PC-3 (cell line): ENCODE measurements at regions not wholly inside any gene's neighbourhood (a gene's known extent, or its start where the extent isn't known, plus 50 kb on each side); places are given as distances from the start of the nearest gene placed in this dataset.

Experiments
- ATAC-seq: fragments of 200-7000 bp; cut with Tn5 transposase; 2 replicates; pipeline ENCODE4 v1.9.1; 2020; ENCODE audit warnings: mild to moderate bottlenecking, moderate library complexity
- BruUV-seq: library from RNA; stranded (reverse); fragments of 400-500 nt; replicated peaks from 2 replicates; lab custom pipeline; 2021; lab: Mats Ljungman, UMichigan
- CTCF ChIA-PET: fragments of 300-600 bp; sonication (Branson Sonifier 250); formaldehyde crosslinking; loops from one replicate; lab custom pipeline; 2022; ENCODE audit warnings: antibody characterized with exemption; lab: Charles Lee
- POLR2A ChIA-PET: fragments of 300-600 bp; sonication (Branson Sonifier 250); formaldehyde crosslinking; loops from one replicate; lab custom pipeline; 2022; ENCODE audit warnings: antibody characterized with exemption; ENCODE audit not compliant: unreplicated experiment; lab: Charles Lee
- DNase-seq: peaks from one replicate; pipeline ENCODE4 v3.0.0-alpha.2; 2015
- H2AFZ ChIP-seq: fragments of 300-600 bp; sonication (generic); 2 replicates; pipeline ENCODE4 v1.6.0; 2016; ENCODE audit warnings: antibody characterized with exemption, low read length
- H3F3A ChIP-seq: fragments of 300-600 bp; sonication (generic); one replicate; pipeline ENCODE4 v1.6.0; 2017; ENCODE audit warnings: antibody characterized with exemption, low read length, control low read depth, mild to moderate bottlenecking; ENCODE audit not compliant: unreplicated experiment
- H3K27ac ChIP-seq: fragments of 300-600 bp; sonication (generic); 2 replicates; pipeline ENCODE4 v1.5.1; 2016; ENCODE audit warnings: mild to moderate bottlenecking, low read length
- H3K27me3 ChIP-seq: fragments of 300-600 bp; sonication (generic); 2 replicates; pipeline ENCODE4 v1.6.1; 2016; ENCODE audit warnings: low read length, mixed read lengths
- H3K36me3 ChIP-seq: fragments of 300-600 bp; sonication (generic); 2 replicates; pipeline ENCODE4 v1.6.1; 2016; ENCODE audit warnings: low read depth, mixed run types, low read length, mixed read lengths
- H3K4me1 ChIP-seq: fragments of 300-600 bp; sonication (generic); 2 replicates; pipeline ENCODE4 v1.5.1; 2016; ENCODE audit warnings: low read length; ENCODE audit not compliant: insufficient read depth
- H3K4me2 ChIP-seq: fragments of 300-600 bp; sonication (generic); 2 replicates; pipeline ENCODE4 v1.6.0; 2016; ENCODE audit warnings: low read length
- H3K4me3 ChIP-seq: fragments of 300-600 bp; sonication (generic); 2 replicates; pipeline ENCODE4 v1.5.1; 2016; ENCODE audit warnings: mild to moderate bottlenecking, low read length, mixed read lengths
- H3K79me2 ChIP-seq: fragments of 300-600 bp; sonication (generic); 2 replicates; pipeline ENCODE4 v1.6.1; 2017; ENCODE audit warnings: low read length, mixed read lengths
- H3K9ac ChIP-seq: fragments of 300-600 bp; sonication (generic); 2 replicates; pipeline ENCODE4 v1.6.0; 2016; ENCODE audit warnings: mild to moderate bottlenecking, low read length
- H3K9me2 ChIP-seq: fragments of 300-600 bp; sonication (generic); replicated peaks from 2 replicates; pipeline ENCODE4 v1.6.1; 2016; ENCODE audit warnings: mixed run types, low read length, mixed read lengths
- H3K9me3 ChIP-seq: fragments of 300-600 bp; sonication (generic); 2 replicates; pipeline ENCODE4 v1.6.1; 2016; ENCODE audit warnings: low read length, mixed read lengths
- H4K20me1 ChIP-seq: fragments of 300-600 bp; sonication (generic); 2 replicates; pipeline ENCODE4 v1.6.1; 2016; ENCODE audit warnings: low read length, mixed read lengths
- CTCF ChIP-seq: fragments of 300-600 bp; sonication (generic); conservative IDR thresholded peaks from 2 replicates; pipeline ENCODE4 v1.5.1; 2017; ENCODE audit warnings: antibody characterized with exemption, low read depth, mild to moderate bottlenecking, low read length
- EZH2 ChIP-seq: fragments of 300-600 bp; sonication (generic); IDR thresholded peaks from one replicate; pipeline ENCODE4 v1.6.1; 2017; ENCODE audit warnings: antibody characterized with exemption, mild to moderate bottlenecking, low read length; ENCODE audit not compliant: unreplicated experiment
- EZH2phosphoT487 ChIP-seq: fragments of 300-600 bp; sonication (generic); IDR thresholded peaks from 2 replicates; pipeline ENCODE4 v1.6.1; 2018; ENCODE audit warnings: mild to moderate bottlenecking, antibody characterized with exemption, low read length, borderline replicate concordance
- intact Hi-C: fragments of 100-400 bp; cut with micrococcal nuclease; formaldehyde crosslinking; loops from 2 replicates; pipeline ENCODE4 v1.9.0; 2023

GRCh38 chr21:35367553-35367952 lies 318.5 kb upstream of the RUNX1 start:
- H3K36me3 ChIP-seq = no peaks in the 10 kb centered on the region
- ChIA-PET POLR2A (no interaction called here), CTCF (no interaction called here)
- H3K4me3 ChIP-seq = no peak overlapping the region
- TF ChIP-seq EZH2phosphoT487 (no peak), CTCF (no peak), EZH2 (no peak)
- H2AFZ ChIP-seq = no peak overlapping the region
- H3K79me2 ChIP-seq = no peaks in the 10 kb centered on the region
- no peaks in the 10 kb centered on the region for H3F3A ChIP-seq
- no peaks in the 10 kb centered on the region for H3K27me3 ChIP-seq
- no TSS peak for BruUV-seq
- no peaks in the 10 kb centered on the region for H4K20me1 ChIP-seq
- no peak overlapping the region for H3K4me2 ChIP-seq
- H3K9me3 ChIP-seq = no peaks in the 10 kb centered on the region
- ATAC-seq (no peak), DNase-seq (no peak)
- no peak overlapping the region for H3K9ac ChIP-seq
- peaks cover 22% of the 10 kb centered on the region for H3K4me1 ChIP-seq
- intact Hi-C loops = no loop called here
- H3K27ac ChIP-seq = no peak overlapping the region
- no peaks in the 10 kb centered on the region for H3K9me2 ChIP-seq

GRCh38 chr21:35366394-35367080 lies 317.4 kb upstream of the RUNX1 start:
- no peaks in the 10 kb centered on the region for H3K79me2 ChIP-seq
- no peak for DNase-seq
- H3K36me3 ChIP-seq = no peaks in the 10 kb centered on the region
- no peaks in the 10 kb centered on the region for H4K20me1 ChIP-seq
- H3K9me2 ChIP-seq = no peaks in the 10 kb centered on the region
- no peaks in the 10 kb centered on the region for H3F3A ChIP-seq
- H3K9ac ChIP-seq = no peak overlapping the region
- TF ChIP-seq EZH2phosphoT487 (no peak), EZH2 (no peak), CTCF (no peak)
- H3K27me3 ChIP-seq = no peaks in the 10 kb centered on the region
- ChIA-PET POLR2A (no interaction called here), CTCF (interaction anchor here (0.6 kb wide), 1 partner anchor 250 kb away, joined by 3 read pairs; no protein-coding TSS in a partner anchor)
- no TSS peak for BruUV-seq
- H3K4me1 ChIP-seq = peaks cover 22% of the 10 kb centered on the region
- no peak overlapping the region for H3K4me3 ChIP-seq
- H3K27ac ChIP-seq = no peak overlapping the region
- ATAC-seq = no peak
- intact Hi-C loops = no loop called here
- no peak overlapping the region for H2AFZ ChIP-seq
- H3K4me2 ChIP-seq = no peak overlapping the region
- no peaks in the 10 kb centered on the region for H3K9me3 ChIP-seq

GRCh38 chr21:35363458-35363857 lies 314.4 kb upstream of the RUNX1 start:
- Histone ChIP-seq H3F3A (no peaks in the 10 kb centered on the region), H2AFZ (no peak overlapping the region), H3K4me2 (no peak overlapping the region), H3K36me3 (no peaks in the 10 kb centered on the region), H3K27me3 (no peaks in the 10 kb centered on the region), H3K4me3 (no peak overlapping the region), H3K9ac (no peak overlapping the region), H3K79me2 (no peaks in the 10 kb centered on the region), H4K20me1 (no peaks in the 10 kb centered on the region), H3K4me1 (peaks cover 11% of the 10 kb centered on the region), H3K9me2 (no peaks in the 10 kb centered on the region), H3K27ac (no peak overlapping the region), H3K9me3 (no peaks in the 10 kb centered on the region)
- DNase-seq = no peak
- intact Hi-C loops = no loop called here
- TF ChIP-seq EZH2phosphoT487 (no peak), EZH2 (no peak), CTCF (no peak)
- no peak for ATAC-seq
- CTCF ChIA-PET = no interaction called here
- no TSS peak for BruUV-seq
- POLR2A ChIA-PET = interaction anchor here (0.6 kb wide), 1 partner anchor 25 kb away, joined by 3 read pairs; no protein-coding TSS in a partner anchor
